ENCODE measurements at regions not wholly inside any gene's neighbourhood (a gene's known extent, or its start where the extent isn't known, plus 50 kb on each side); places are given as distances from the start of the nearest gene placed in this dataset.

DNA sequence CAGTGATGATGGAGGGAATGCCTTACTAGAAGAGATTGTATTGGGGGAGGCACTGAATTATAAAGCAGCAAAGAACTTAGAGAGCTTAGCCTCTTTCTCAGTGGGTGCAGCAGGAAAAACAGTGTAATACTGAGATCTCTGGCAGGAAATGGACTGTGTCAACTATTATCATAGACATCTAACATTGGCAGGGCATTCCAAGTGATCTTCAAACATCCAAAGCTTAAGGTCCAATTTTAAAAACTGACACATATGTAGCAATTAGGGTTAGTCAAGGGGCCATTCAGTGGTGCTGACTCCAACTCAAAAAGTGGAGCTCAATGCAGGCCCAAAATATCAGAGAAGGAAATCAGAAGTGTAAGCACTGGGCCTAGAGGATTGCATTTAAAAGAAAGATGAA, 106.6 kb upstream of the DDX18 start:
- TF ChIP-seq POLR2AphosphoS5 (IDR thresholded peaks at IDR 0.05), result no peak
- TF ChIP-seq POLR2A (IDR thresholded peaks at IDR 0.05), result no peak
